ENCODE measurements at regions not wholly inside any gene's neighbourhood (a gene's known extent, or its start where the extent isn't known, plus 50 kb on each side); places are given as distances from the start of the nearest gene placed in this dataset.

DNA sequence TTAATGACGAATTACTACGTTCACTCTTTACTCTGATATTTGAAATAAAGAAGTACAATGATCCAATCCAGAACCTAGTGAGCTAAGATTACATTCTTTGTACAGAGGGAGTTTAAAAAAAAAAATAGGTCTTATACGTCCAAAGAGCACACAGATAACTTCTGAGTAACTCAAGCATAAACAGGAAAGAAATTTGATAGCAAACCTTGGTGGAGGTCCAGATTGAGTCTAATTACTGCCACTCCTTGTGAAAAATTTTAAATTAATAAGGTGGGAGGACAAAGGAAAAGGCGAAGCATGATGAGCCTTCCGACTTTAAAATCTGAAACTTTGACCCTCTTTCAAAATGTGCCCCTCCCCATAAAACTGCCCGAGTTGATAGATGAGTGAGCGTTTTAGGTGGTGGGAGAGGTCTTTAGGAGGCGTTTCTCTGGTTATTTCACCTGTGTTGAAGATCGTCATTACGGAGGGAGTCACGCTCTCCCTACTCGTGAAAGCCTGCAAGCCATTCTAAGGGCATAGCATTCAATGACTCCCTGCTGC lies 127.0 kb upstream of the ROBO2 start:
- TF ChIP-seq CTCF (IDR thresholded peaks at IDR 0.05) (no peak), POLR2A (IDR thresholded peaks at IDR 0.05) (no peak), POLR2AphosphoS5 (IDR thresholded peaks at IDR 0.05) (no peak)

All from breast epithelium (tissue), 3 donors.